Lung (tissue), 11 donors: ENCODE measurements at regions not wholly inside any gene's neighbourhood (a gene's known extent, or its start where the extent isn't known, plus 50 kb on each side); places are given as distances from the start of the nearest gene placed in this dataset.

Experiments
- ATAC-seq: fragments of 200-7000 bp; cut with Tn5 transposase; one replicate; pipeline ENCODE4 v1.9.1; 2020; ENCODE audit warnings: moderate number of reproducible peaks; ENCODE audit not compliant: insufficient read depth, low FRiP score
- DNase-seq, 3 donors: peaks; one replicate each; pipeline ENCODE4 v3.0.0-alpha.2; 2013 to 2017
- H3K27ac ChIP-seq, 2 donors: one replicate each; pipeline ENCODE4 v1.5.1; 2013; ENCODE audit warnings: mild to moderate bottlenecking in 2 of 2, moderate library complexity in 2 of 2, control low read depth in 1 of 2, inconsistent platforms in 1 of 2, low read depth in 1 of 2, low read length in 1 of 2
- H3K27me3 ChIP-seq, 3 donors: one replicate each; pipeline ENCODE4 v1.5.1; 2013; ENCODE audit warnings: low read length in 2 of 3; ENCODE audit not compliant: control insufficient read depth in 3 of 3, insufficient read depth in 3 of 3
- H3K36me3 ChIP-seq, 4 donors: one replicate each; pipeline ENCODE4 v1.5.1; 2013; ENCODE audit warnings: low read length in 4 of 4, mild to moderate bottlenecking in 1 of 4, moderate library complexity in 1 of 4; ENCODE audit not compliant: control insufficient read depth in 4 of 4, insufficient read depth in 4 of 4
- H3K4me1 ChIP-seq, 5 donors: one replicate each; pipeline ENCODE4 v1.5.1; 2013; ENCODE audit warnings: low read length in 5 of 5, mild to moderate bottlenecking in 2 of 5, moderate library complexity in 1 of 5; ENCODE audit not compliant: control insufficient read depth in 5 of 5, insufficient read depth in 5 of 5
- H3K4me3 ChIP-seq: one replicate; pipeline ENCODE4 v1.5.1; 2013; ENCODE audit warnings: mild to moderate bottlenecking, control low read depth, moderate library complexity
- H3K9ac ChIP-seq, 2 donors: one replicate each; pipeline ENCODE4 v1.5.1; 2013; ENCODE audit warnings: low read length in 2 of 2, control low read depth in 1 of 2; ENCODE audit not compliant: insufficient read depth in 1 of 2
- H3K9me3 ChIP-seq, 4 donors: one replicate each; pipeline ENCODE4 v1.5.1; 2013; ENCODE audit warnings: low read length in 3 of 4, mild to moderate bottlenecking in 1 of 4, moderate library complexity in 1 of 4; ENCODE audit not compliant: control insufficient read depth in 4 of 4, insufficient read depth in 3 of 4
- WGBS, 2 donors: extraction: QIAGEN DNeasy Blood & Tissue Kit; methylation state at CpG; one replicate each; pipeline ENCODE4 v1.1.7; 2013; 5-methylcytosine and 5-hydroxymethylcytosine counted together
- TF ChIP-seq, protein P1 (sequence below): IDR thresholded peaks from 2 replicates; pipeline ENCODE4 v1.5.1; 2012; ENCODE audit warnings: mild to moderate bottlenecking; ENCODE audit errors: control extremely low read depth, extremely low read depth
- donor health status: control.
- donor health status: control.
- donor health status: Bipolar disorder and iron deficiency.
- donor health status: healthy.
- donor health status: DM: yes; HTN: yes; CAD: no.

- no peak overlapping the region for H3K4me3 ChIP-seq
- no peaks in the 10 kb centered on the region for H3K27me3 ChIP-seq
- no peak overlapping the region for H3K27ac ChIP-seq
- TF ChIP-seq, protein P1, sequence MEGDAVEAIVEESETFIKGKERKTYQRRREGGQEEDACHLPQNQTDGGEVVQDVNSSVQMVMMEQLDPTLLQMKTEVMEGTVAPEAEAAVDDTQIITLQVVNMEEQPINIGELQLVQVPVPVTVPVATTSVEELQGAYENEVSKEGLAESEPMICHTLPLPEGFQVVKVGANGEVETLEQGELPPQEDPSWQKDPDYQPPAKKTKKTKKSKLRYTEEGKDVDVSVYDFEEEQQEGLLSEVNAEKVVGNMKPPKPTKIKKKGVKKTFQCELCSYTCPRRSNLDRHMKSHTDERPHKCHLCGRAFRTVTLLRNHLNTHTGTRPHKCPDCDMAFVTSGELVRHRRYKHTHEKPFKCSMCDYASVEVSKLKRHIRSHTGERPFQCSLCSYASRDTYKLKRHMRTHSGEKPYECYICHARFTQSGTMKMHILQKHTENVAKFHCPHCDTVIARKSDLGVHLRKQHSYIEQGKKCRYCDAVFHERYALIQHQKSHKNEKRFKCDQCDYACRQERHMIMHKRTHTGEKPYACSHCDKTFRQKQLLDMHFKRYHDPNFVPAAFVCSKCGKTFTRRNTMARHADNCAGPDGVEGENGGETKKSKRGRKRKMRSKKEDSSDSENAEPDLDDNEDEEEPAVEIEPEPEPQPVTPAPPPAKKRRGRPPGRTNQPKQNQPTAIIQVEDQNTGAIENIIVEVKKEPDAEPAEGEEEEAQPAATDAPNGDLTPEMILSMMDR = no peak
- no peaks in the 10 kb centered on the region for H3K36me3 ChIP-seq
- no peaks in the 10 kb centered on the region for H3K9me3 ChIP-seq
- ATAC-seq (no peak), DNase-seq (peak in 2 of 3 donors; percentile 81 to 90)
- 75 to 77% methylated on average over 2 of the region's 2 CpGs for WGBS, 2 donors
- no peak overlapping the region for H3K9ac ChIP-seq
- H3K4me1 ChIP-seq = peaks cover 0 to 50% (median 3%) of the 10 kb centered on the region in 5 donors
Observed at GRCh38 chr9:111150181-111150580, 111.9 kb upstream of the LPAR1 start.

- TF ChIP-seq, protein P1 = no peak
- H3K4me3 ChIP-seq = no peak overlapping the region
- H3K9me3 ChIP-seq = no peaks in the 10 kb centered on the region
- no peaks in the 10 kb centered on the region for H3K36me3 ChIP-seq
- ATAC-seq (no peak), DNase-seq (peak in 2 of 3 donors; percentile 14 to 38)
- H3K9ac ChIP-seq = no peak overlapping the region
- no peak overlapping the region for H3K27ac ChIP-seq
- H3K27me3 ChIP-seq = no peaks in the 10 kb centered on the region
- H3K4me1 ChIP-seq = peaks cover 0 to 49% (median 3%) of the 10 kb centered on the region in 5 donors
- WGBS, 2 donors = 83 to 91% methylated on average over 5 of the region's 5 CpGs
Observed at GRCh38 chr9:111149018-111149759, 110.9 kb upstream of the LPAR1 start.

DNA sequence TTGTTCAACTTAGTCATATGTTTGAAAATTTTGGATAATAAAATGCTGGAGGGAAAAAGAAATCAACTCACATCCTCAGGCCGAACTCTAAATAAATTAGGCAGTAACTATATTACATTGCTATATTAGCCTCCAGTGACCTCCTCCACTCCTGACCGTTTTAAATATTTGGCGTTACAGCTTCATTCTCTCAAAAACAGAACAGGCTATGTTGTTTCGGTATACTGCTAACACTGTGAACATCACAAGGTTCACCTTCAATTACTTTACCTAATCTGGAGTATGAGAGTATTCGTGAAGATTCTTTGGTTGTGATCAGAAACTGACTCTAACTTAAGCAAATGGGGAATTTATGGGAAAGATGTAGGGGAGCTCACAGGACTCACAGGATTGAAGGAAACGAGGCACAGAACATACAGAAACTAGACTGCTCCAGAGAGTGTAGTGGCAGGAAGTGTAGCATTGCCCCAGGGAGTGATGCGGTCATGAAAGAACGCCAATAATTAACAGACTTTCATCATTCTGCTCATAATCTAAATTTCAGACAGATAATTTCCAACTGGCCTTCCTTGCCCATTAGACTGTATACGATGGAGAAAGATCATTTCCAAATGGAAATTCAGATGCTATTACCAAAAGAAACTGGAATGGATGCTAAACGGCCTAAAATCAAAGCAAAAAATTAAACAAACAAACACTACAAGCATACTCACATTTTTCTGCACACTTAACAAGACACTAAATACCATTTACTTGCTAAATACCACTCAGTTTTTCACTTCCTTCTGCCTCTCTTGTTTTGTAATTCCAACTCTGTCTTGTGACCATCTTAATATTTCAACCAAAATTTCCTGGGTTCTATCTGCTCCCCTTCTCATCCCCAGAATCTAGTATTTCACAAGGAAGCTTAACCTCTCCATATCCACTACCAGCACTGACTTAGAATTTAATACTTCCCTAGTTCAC is 110.1 kb upstream of the LPAR1 start:
- peaks cover 0 to 40% (median 3%) of the 10 kb centered on the region in 5 donors for H3K4me1 ChIP-seq
- ATAC-seq = no peak
- H3K9me3 ChIP-seq = no peaks in the 10 kb centered on the region
- TF ChIP-seq, protein P1 = no peak
- DNase-seq = peak; percentile 16 to 68 (median 61)
- no peak overlapping the region for H3K27ac ChIP-seq
- H3K4me3 ChIP-seq = no peak overlapping the region
- H3K27me3 ChIP-seq = no peaks in the 10 kb centered on the region
- WGBS, 2 donors = 68 to 74% methylated on average over 10 of the region's 10 CpGs
- peak overlapping the region in 1 of 2 donors; percentile 51 for H3K9ac ChIP-seq
- no peaks in the 10 kb centered on the region for H3K36me3 ChIP-seq
